ENCODE measurements at regions not wholly inside any gene's neighbourhood (a gene's known extent, or its start where the extent isn't known, plus 50 kb on each side); places are given as distances from the start of the nearest gene placed in this dataset.

GRCh38 chr1:56266359-56266758 lies 313.0 kb downstream of the PLPP3 start:
- Histone ChIP-seq H3K4me3 (no peak overlapping the region), H3K9me3 (peaks cover 0 to 2% (median 0%) of the 10 kb centered on the region in 8 donors), H3K36me3 (no peaks in the 10 kb centered on the region), H3K27me3 (replicated peaks in 1 of 7) (no peaks in the 10 kb centered on the region), H3K27ac (no peak overlapping the region), H3K4me1 (no peaks in the 10 kb centered on the region)
- no peak for TF ChIP-seq POLR2A (IDR thresholded peaks at IDR 0.05)
- intact Hi-C loops (cut with DNase I; ENCODE audit: low total_unique reads) = no loop called here
- WGBS, 5 donors = 42 to 66% (median 54%) methylated on average over 3 of the region's 3 CpGs
- no peak for DNase-seq

GRCh38 chr1:56265216-56265615 lies 314.1 kb downstream of the PLPP3 start:
- peaks cover 0 to 13% (median 2%) of the 10 kb centered on the region in 8 donors for H3K9me3 ChIP-seq
- intact Hi-C loops (cut with DNase I; ENCODE audit: low total_unique reads) = no loop called here
- no peaks in the 10 kb centered on the region for H3K4me1 ChIP-seq
- no peak overlapping the region for H3K4me3 ChIP-seq
- DNase-seq = no peak
- H3K36me3 ChIP-seq = no peaks in the 10 kb centered on the region
- H3K27me3 ChIP-seq (replicated peaks in 1 of 7) = no peaks in the 10 kb centered on the region
- TF ChIP-seq POLR2A (IDR thresholded peaks at IDR 0.05) (no peak), CTCF (IDR thresholded peaks at IDR 0.05 in 8 of 11, conservative IDR thresholded peaks at IDR 0.05 in 3 of 11) (no peak), POLR2AphosphoS5 (IDR thresholded peaks at IDR 0.05) (no peak)
- no peak overlapping the region for H3K27ac ChIP-seq

GRCh38 chr1:56263908-56264307 lies 315.5 kb downstream of the PLPP3 start:
- intact Hi-C loops (cut with DNase I; ENCODE audit: low total_unique reads) = no loop called here
- no peaks in the 10 kb centered on the region for H3K36me3 ChIP-seq
- H3K4me1 ChIP-seq = no peaks in the 10 kb centered on the region
- TF ChIP-seq POLR2A (IDR thresholded peaks at IDR 0.05) = no peak
- H3K27ac ChIP-seq = no peak overlapping the region
- no peak for DNase-seq
- WGBS, 5 donors = 85 to 94% (median 86%) methylated on average over 3 of the region's 3 CpGs
- no peaks in the 10 kb centered on the region for H3K27me3 ChIP-seq (replicated peaks in 1 of 7)
- H3K9me3 ChIP-seq = peaks cover 0 to 16% (median 3%) of the 10 kb centered on the region in 8 donors
- no peak overlapping the region for H3K4me3 ChIP-seq

- intact Hi-C loops (cut with DNase I; ENCODE audit: low total_unique reads) = no loop called here
- TF ChIP-seq POLR2AphosphoS5 (IDR thresholded peaks at IDR 0.05) = no peak
- no peak for TF ChIP-seq POLR2A (IDR thresholded peaks at IDR 0.05)
- TF ChIP-seq CTCF (IDR thresholded peaks at IDR 0.05 in 8 of 11, conservative IDR thresholded peaks at IDR 0.05 in 3 of 11) = no peak
- no peaks in the 10 kb centered on the region for H3K27me3 ChIP-seq (replicated peaks in 1 of 7)
- H3K4me3 ChIP-seq = no peak overlapping the region
- 80 to 93% (median 91%) methylated on average over 5 of the region's 5 CpGs for WGBS, 5 donors
- no peak for DNase-seq
- H3K9me3 ChIP-seq = peaks cover 0 to 16% (median 3%) of the 10 kb centered on the region in 8 donors
- no peaks in the 10 kb centered on the region for H3K36me3 ChIP-seq
- peaks cover 0 to 13% (median 4%) of the 10 kb centered on the region in 6 donors for H3K4me1 ChIP-seq
- H3K27ac ChIP-seq = no peak overlapping the region
Observed at GRCh38 chr1:56258371-56258770, 321.0 kb downstream of the PLPP3 start.

GRCh38 chr1:56257726-56258125 lies 321.6 kb downstream of the PLPP3 start:
- Histone ChIP-seq H3K27me3 (replicated peaks in 1 of 7) (no peaks in the 10 kb centered on the region), H3K27ac (no peak overlapping the region), H3K36me3 (no peaks in the 10 kb centered on the region), H3K4me3 (no peak overlapping the region), H3K4me1 (peaks cover 0 to 13% (median 4%) of the 10 kb centered on the region in 6 donors), H3K9me3 (peaks cover 0 to 16% (median 3%) of the 10 kb centered on the region in 8 donors)
- no peak for DNase-seq
- 90 to 96% (median 94%) methylated on average over 5 of the region's 5 CpGs for WGBS, 5 donors
- intact Hi-C loops (cut with DNase I; ENCODE audit: low total_unique reads) = no loop called here
- TF ChIP-seq CTCF (IDR thresholded peaks at IDR 0.05 in 8 of 11, conservative IDR thresholded peaks at IDR 0.05 in 3 of 11) (no peak), POLR2A (IDR thresholded peaks at IDR 0.05) (no peak)
